ENCODE measurements at regions not wholly inside any gene's neighbourhood (a gene's known extent, or its start where the extent isn't known, plus 50 kb on each side); places are given as distances from the start of the nearest gene placed in this dataset.

GRCh38 chr3:152097770-152098169, 171.0 kb upstream of the MBNL1 start:
- no peak for DNase-seq (ENCODE audit: low read depth in 2 of 2)

GRCh38 chr3:152100491-152101132, 168.1 kb upstream of the MBNL1 start:
- no peak for DNase-seq (ENCODE audit: low read depth in 2 of 2)

- no peak for DNase-seq (ENCODE audit: low read depth in 2 of 2)
Observed at GRCh38 chr3:152102410-152102809, 166.3 kb upstream of the MBNL1 start.

GRCh38 chr3:152103257-152103656, 165.5 kb upstream of the MBNL1 start:
- DNase-seq (ENCODE audit: low read depth in 2 of 2) = no peak

- no peak for DNase-seq (ENCODE audit: low read depth in 2 of 2)
Observed at GRCh38 chr3:152104847-152105415, 163.8 kb upstream of the MBNL1 start.

GRCh38 chr3:152105446-152105845, 163.3 kb upstream of the MBNL1 start:
- no peak for DNase-seq (ENCODE audit: low read depth in 2 of 2)

GRCh38 chr3:152109038-152109437, 159.7 kb upstream of the MBNL1 start:
- no peak for DNase-seq (ENCODE audit: low read depth in 2 of 2)

GRCh38 chr3:152113413-152113812, 155.3 kb upstream of the MBNL1 start:
- no peak for DNase-seq (ENCODE audit: low read depth in 2 of 2)

GRCh38 chr3:152113992-152114651, 154.6 kb upstream of the MBNL1 start:
- DNase-seq (ENCODE audit: low read depth in 2 of 2) = no peak

GRCh38 chr3:152120601-152121269, 148.0 kb upstream of the MBNL1 start:
- DNase-seq (ENCODE audit: low read depth in 2 of 2) = no peak

GRCh38 chr3:152121270-152121636, 147.5 kb upstream of the MBNL1 start:
- no peak for DNase-seq (ENCODE audit: low read depth in 2 of 2)

GRCh38 chr3:152122851-152123250, 145.9 kb upstream of the MBNL1 start:
- DNase-seq (ENCODE audit: low read depth in 2 of 2) = no peak

- no peak for DNase-seq (ENCODE audit: low read depth in 2 of 2)
Observed at GRCh38 chr3:152123457-152123856, 145.3 kb upstream of the MBNL1 start.

- DNase-seq (ENCODE audit: low read depth in 2 of 2) = no peak
Observed at GRCh38 chr3:152126260-152126659, 142.5 kb upstream of the MBNL1 start.

- DNase-seq (ENCODE audit: low read depth in 2 of 2) = no peak
Observed at GRCh38 chr3:152127058-152127457, 141.7 kb upstream of the MBNL1 start.

GRCh38 chr3:152128356-152128755, 140.4 kb upstream of the MBNL1 start:
- DNase-seq (ENCODE audit: low read depth in 2 of 2) = no peak

- DNase-seq (ENCODE audit: low read depth in 2 of 2) = no peak
Observed at GRCh38 chr3:152139651-152140050, 129.1 kb upstream of the MBNL1 start.

- no peak for DNase-seq (ENCODE audit: low read depth in 2 of 2)
Observed at GRCh38 chr3:152146461-152146860, 122.3 kb upstream of the MBNL1 start.

- DNase-seq (ENCODE audit: low read depth in 2 of 2) = no peak
Observed at GRCh38 chr3:152147748-152148147, 121.0 kb upstream of the MBNL1 start.

- DNase-seq (ENCODE audit: low read depth in 2 of 2) = no peak
Observed at GRCh38 chr3:152148579-152148978, 120.2 kb upstream of the MBNL1 start.

GRCh38 chr3:152149832-152150231, 118.9 kb upstream of the MBNL1 start:
- no peak for DNase-seq (ENCODE audit: low read depth in 2 of 2)

GRCh38 chr3:152151216-152151876, 117.4 kb upstream of the MBNL1 start:
- DNase-seq (ENCODE audit: low read depth in 2 of 2) = no peak

Data from stimulated activated CD8-positive, alpha-beta memory T cell treated with anti-CD3 and anti-CD28 coated beads, Interleukin-7, amount 100 ng/mL, for 4 hours (primary cell).